ENCODE measurements at regions not wholly inside any gene's neighbourhood (a gene's known extent, or its start where the extent isn't known, plus 50 kb on each side); places are given as distances from the start of the nearest gene placed in this dataset.
"Not testable (repeated sequence)": the region's sequence is repeated elsewhere in the genome, so short reads cannot be mapped to it uniquely, and the experiment has no call there.

DNA sequence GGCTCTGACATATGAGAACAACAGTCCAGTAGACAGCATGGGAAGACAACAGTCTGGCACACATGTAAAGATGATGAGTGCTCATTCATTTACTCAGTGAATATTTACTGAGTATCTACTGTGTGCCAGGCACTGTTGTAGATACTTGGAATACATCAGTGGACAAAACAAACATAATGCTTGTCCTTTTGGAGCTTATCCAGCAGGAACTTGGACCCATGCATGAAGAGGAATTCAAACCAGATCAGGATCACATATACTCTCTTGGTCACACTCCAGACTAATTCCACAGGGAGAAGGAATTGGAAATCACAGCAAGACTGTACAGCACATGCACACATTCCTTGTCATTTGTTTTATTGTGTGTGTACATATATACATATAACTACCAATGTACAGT lies 217.6 kb upstream of the TTC29 start:
- no peak for DNase-seq (ENCODE audit: low read depth)
- no peak overlapping the region for H3K4me3 ChIP-seq (ENCODE audit: low read depth, low read length)
- TF ChIP-seq, protein P1, sequence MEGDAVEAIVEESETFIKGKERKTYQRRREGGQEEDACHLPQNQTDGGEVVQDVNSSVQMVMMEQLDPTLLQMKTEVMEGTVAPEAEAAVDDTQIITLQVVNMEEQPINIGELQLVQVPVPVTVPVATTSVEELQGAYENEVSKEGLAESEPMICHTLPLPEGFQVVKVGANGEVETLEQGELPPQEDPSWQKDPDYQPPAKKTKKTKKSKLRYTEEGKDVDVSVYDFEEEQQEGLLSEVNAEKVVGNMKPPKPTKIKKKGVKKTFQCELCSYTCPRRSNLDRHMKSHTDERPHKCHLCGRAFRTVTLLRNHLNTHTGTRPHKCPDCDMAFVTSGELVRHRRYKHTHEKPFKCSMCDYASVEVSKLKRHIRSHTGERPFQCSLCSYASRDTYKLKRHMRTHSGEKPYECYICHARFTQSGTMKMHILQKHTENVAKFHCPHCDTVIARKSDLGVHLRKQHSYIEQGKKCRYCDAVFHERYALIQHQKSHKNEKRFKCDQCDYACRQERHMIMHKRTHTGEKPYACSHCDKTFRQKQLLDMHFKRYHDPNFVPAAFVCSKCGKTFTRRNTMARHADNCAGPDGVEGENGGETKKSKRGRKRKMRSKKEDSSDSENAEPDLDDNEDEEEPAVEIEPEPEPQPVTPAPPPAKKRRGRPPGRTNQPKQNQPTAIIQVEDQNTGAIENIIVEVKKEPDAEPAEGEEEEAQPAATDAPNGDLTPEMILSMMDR (conservative IDR thresholded peaks at IDR 0.05; ENCODE audit: low read depth, low read length): no peak

DNA sequence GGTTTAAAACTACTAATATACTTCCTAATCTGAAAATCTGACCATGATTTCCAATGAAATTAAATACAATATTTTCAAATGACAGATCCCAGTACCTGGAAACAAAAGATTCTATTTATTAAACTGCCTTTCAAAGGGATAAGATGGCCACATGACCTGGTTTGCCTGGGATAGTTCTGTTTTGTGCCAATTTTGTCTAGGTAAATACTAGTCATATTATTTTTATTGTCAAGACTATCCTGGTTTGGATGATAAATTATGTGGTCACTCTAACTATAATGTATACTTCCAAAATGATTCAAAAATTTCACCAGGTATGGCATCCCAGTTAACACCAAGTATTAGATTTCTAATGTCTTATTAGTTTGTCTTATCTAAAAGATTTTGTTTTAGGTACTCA lies 222.5 kb upstream of the TTC29 start:
- not testable (repeated sequence) for H3K4me3 ChIP-seq (ENCODE audit: low read depth, low read length); DNase-seq (ENCODE audit: low read depth)

DNA sequence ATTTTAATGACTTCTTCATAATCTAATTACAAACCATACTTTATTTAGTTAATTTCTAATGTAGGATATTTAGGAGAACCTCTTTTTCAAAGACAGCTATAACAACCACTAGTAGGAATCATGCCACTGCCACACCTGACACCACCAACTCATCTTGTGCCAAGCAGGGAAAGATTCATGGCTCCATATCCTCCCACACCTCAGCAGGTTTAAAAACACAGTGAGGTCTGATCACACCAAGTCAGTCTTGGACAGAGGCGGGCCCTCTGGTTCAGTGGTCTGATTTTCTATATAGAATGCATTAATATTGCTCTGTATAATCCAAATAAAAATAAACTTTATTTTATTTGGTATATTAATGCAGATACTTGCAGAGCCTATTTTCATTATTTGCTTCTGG lies 227.7 kb upstream of the TTC29 start:
- TF ChIP-seq, protein P1 (conservative IDR thresholded peaks at IDR 0.05; ENCODE audit: low read depth, low read length): no peak
- H3K4me3 ChIP-seq (ENCODE audit: low read depth, low read length): no peak overlapping the region
- no peak for DNase-seq (ENCODE audit: low read depth)

DNA sequence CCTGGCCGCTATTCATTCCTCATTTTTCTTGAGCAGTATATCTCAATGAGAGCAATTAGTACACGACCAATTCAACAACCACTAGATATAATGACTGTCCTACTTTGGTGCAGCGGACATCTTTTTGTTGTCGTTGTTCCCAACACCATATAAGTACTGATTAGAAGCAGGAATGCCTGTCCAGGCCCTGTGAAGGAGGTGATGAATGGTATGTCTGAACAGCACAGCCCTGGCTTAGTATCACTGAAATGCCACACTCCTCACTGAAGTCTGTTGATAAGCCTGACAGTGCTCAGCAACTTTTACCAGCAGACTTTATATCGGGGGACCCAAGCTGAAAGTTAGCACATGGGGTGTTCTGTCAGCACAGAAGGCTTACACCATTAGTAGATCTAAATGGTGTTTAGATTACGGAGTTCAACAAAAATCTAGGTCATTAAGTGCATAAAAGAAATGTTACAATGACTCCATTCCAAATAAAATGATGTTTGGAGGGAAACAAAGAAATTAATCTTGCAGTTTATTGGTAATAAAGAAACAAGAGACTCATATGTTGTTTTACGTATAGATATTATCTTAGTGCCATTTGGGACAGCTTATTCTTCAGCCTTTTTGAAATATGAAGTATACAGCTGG lies 228.3 kb upstream of the TTC29 start:
- TF ChIP-seq, protein P1 (conservative IDR thresholded peaks at IDR 0.05; ENCODE audit: low read depth, low read length): no peak
- no peak overlapping the region for H3K4me3 ChIP-seq (ENCODE audit: low read depth, low read length)
- DNase-seq (ENCODE audit: low read depth): no peak

DNA sequence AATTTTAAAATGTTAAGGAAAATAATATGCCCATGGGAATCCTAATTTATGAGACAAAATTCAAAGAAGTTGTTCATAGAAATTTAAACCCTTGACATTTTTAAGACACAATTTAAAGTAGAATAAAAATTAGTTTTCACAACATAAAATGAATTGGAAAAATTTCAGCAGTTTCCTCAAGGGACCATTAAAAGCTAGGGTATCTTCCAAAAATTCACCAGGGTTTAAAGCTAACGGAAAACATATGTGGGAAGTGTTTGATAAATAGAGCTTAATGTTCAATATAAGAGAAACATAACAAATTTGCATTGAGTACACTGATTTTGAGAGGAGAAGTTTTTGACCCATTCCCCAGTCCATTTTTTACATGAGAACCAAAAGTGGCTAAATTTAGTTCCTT lies 228.9 kb upstream of the TTC29 start:
- TF ChIP-seq, protein P1 (conservative IDR thresholded peaks at IDR 0.05; ENCODE audit: low read depth, low read length): no peak
- H3K4me3 ChIP-seq (ENCODE audit: low read depth, low read length): no peak overlapping the region
- no peak for DNase-seq (ENCODE audit: low read depth)

DNA sequence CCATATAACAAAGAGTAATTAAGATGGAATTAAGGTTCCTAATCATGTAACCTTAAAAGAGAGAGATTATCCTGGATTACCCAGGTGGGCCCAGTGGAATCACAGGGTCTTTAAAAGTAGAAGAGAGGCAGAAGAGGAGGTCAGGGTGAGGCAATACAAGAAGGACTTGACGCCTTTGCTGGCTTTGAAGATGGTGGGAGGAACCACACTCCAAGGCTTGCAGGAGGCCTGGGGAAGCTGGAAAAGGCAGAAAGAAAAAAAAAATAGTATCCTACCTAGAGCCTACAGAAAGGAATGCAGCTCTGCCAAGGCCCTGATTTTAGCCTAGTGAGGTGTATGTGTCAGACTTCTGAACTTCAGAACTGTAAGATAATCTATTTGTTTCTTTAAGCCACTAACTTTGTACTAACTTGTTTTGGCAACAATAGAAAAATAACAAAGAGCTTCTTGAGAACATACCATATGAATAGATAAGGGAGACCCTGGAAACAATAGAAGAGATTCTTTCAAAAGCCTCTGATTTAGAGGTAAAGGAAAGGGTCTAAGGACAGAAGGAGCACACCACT lies 229.9 kb upstream of the TTC29 start:
- no peak for DNase-seq (ENCODE audit: low read depth)
- TF ChIP-seq, protein P1 (conservative IDR thresholded peaks at IDR 0.05; ENCODE audit: low read depth, low read length): no peak
- H3K4me3 ChIP-seq (ENCODE audit: low read depth, low read length): no peak overlapping the region

DNA sequence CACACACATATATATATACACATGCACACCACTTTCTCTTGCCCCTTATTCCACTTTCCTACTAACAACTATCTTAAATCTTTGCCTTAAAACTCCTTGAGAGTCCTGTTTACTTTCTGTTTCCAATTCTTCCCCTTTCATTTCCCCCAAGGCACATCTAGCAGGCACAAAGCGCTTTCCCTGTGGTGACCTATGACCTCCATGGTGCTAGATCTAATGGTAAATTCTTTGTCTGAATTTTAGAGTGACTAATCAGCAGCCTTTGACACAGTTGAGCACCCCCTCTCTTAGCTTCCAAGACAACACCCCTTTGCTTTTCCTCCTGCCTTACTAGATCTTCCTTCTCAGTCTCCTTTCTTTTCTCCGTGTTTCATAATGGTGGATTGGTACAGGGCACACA lies 236.4 kb upstream of the TTC29 start:
- no peak for DNase-seq (ENCODE audit: low read depth)
- H3K4me3 ChIP-seq (ENCODE audit: low read depth, low read length): no peak overlapping the region
- TF ChIP-seq, protein P1 (conservative IDR thresholded peaks at IDR 0.05; ENCODE audit: low read depth, low read length): no peak
